NCI-H82 treated with DMSO at 0.1 percent for 48 hours (cell line): ENCODE measurements at regions not wholly inside any gene's neighbourhood (a gene's known extent, or its start where the extent isn't known, plus 50 kb on each side); places are given as distances from the start of the nearest gene placed in this dataset.

Source experiments
- DNase-seq: peaks from one replicate; lab custom pipeline; 2025; ENCODE audit not compliant: unreplicated experiment; lab: John Stamatoyannopoulos, UW

GRCh38 chr1:216890871-216891270 lies 167.6 kb upstream of the ESRRG start:
- no peak for DNase-seq

GRCh38 chr1:216888731-216889130 lies 165.5 kb upstream of the ESRRG start:
- no peak for DNase-seq

GRCh38 chr1:216887032-216887431 lies 163.8 kb upstream of the ESRRG start:
- DNase-seq, result no peak

- DNase-seq, result no peak
Observed at GRCh38 chr1:216884614-216885229, 161.5 kb upstream of the ESRRG start.

- no peak for DNase-seq
Observed at GRCh38 chr1:216883518-216883917, 160.3 kb upstream of the ESRRG start.

GRCh38 chr1:216881695-216882094 lies 158.5 kb upstream of the ESRRG start:
- DNase-seq, result no peak

GRCh38 chr1:216866714-216867113 lies 143.5 kb upstream of the ESRRG start:
- DNase-seq, result no peak

- no peak for DNase-seq
Observed at GRCh38 chr1:216855810-216856209, 132.6 kb upstream of the ESRRG start.

GRCh38 chr1:216854836-216855484 lies 131.7 kb upstream of the ESRRG start:
- no peak for DNase-seq

- DNase-seq, result no peak
Observed at GRCh38 chr1:216851073-216851472, 127.8 kb upstream of the ESRRG start.

GRCh38 chr1:216849146-216849545 lies 125.9 kb upstream of the ESRRG start:
- no peak for DNase-seq

- DNase-seq, result no peak
Observed at GRCh38 chr1:216847397-216848036, 124.3 kb upstream of the ESRRG start.

- no peak for DNase-seq
Observed at GRCh38 chr1:216846339-216846738, 123.1 kb upstream of the ESRRG start.

- peak; percentile 96 for DNase-seq
Observed at GRCh38 chr1:216843409-216843808, 120.2 kb upstream of the ESRRG start.

- no peak for DNase-seq
Observed at GRCh38 chr1:216841165-216841564, 117.9 kb upstream of the ESRRG start.

GRCh38 chr1:216836316-216836715 lies 113.1 kb upstream of the ESRRG start:
- DNase-seq, result no peak

GRCh38 chr1:216833509-216833908 lies 110.3 kb upstream of the ESRRG start:
- no peak for DNase-seq

GRCh38 chr1:216832192-216832591 lies 109.0 kb upstream of the ESRRG start:
- DNase-seq, result no peak

GRCh38 chr1:216830424-216831210 lies 107.4 kb upstream of the ESRRG start:
- no peak for DNase-seq

- no peak for DNase-seq
Observed at GRCh38 chr1:216827251-216827650, 104.0 kb upstream of the ESRRG start.

- DNase-seq, result no peak
Observed at GRCh38 chr1:216826646-216827045, 103.4 kb upstream of the ESRRG start.

- no peak for DNase-seq
Observed at GRCh38 chr1:216826214-216826613, 103.0 kb upstream of the ESRRG start.
